GM19455 (cell line): ENCODE measurements at regions not wholly inside any gene's neighbourhood (a gene's known extent, or its start where the extent isn't known, plus 50 kb on each side); places are given as distances from the start of the nearest gene placed in this dataset.
A peak's percentile ranks its signal among the peaks of the same experiment; 100 is the strongest.

Source experiments
- ATAC-seq: cut with Tn5 transposase; IDR thresholded peaks from one replicate; pipeline ENCODE4 v1.9.1; 2021; ENCODE audit not compliant: unreplicated experiment

- ATAC-seq: no peak
Measured at GRCh38 chr1:48164571-48164970, 57.9 kb upstream of the SLC5A9 start.

- ATAC-seq: no peak
Measured at GRCh38 chr1:48160486-48161132, 61.9 kb upstream of the SLC5A9 start.

- ATAC-seq: no peak
Measured at GRCh38 chr1:48139275-48139674, 83.2 kb upstream of the SLC5A9 start.

GRCh38 chr1:48127735-48128685 is 94.5 kb upstream of the SLC5A9 start:
- no peak for ATAC-seq

- ATAC-seq: no peak
Measured at GRCh38 chr1:48123647-48124046, 98.9 kb upstream of the SLC5A9 start.

GRCh38 chr1:48121955-48122354 is 100.6 kb upstream of the SLC5A9 start:
- ATAC-seq: no peak

- no peak for ATAC-seq
Measured at GRCh38 chr1:48120621-48121020, 101.9 kb upstream of the SLC5A9 start.

- no peak for ATAC-seq
Measured at GRCh38 chr1:48115835-48116234, 106.7 kb upstream of the SLC5A9 start.

GRCh38 chr1:48114596-48115382 is 107.7 kb upstream of the SLC5A9 start:
- no peak for ATAC-seq

GRCh38 chr1:48109390-48110013 is 112.3 kb upstream of the TRABD2B start:
- peak; percentile 61 for ATAC-seq

- ATAC-seq: no peak
Measured at GRCh38 chr1:48107516-48107915, 110.3 kb upstream of the TRABD2B start.

- ATAC-seq: no peak
Measured at GRCh38 chr1:48106049-48106448, 108.9 kb upstream of the TRABD2B start.

- ATAC-seq: no peak
Measured at GRCh38 chr1:48105165-48105564, 108.0 kb upstream of the TRABD2B start.

GRCh38 chr1:48103495-48103894 is 106.3 kb upstream of the TRABD2B start:
- ATAC-seq: no peak

- no peak for ATAC-seq
Measured at GRCh38 chr1:48102766-48103165, 105.6 kb upstream of the TRABD2B start.

- no peak for ATAC-seq
Measured at GRCh38 chr1:48099072-48099773, 102.0 kb upstream of the TRABD2B start.

GRCh38 chr1:48093696-48094528 is 96.7 kb upstream of the TRABD2B start:
- ATAC-seq: peak; percentile 85

- ATAC-seq: no peak
Measured at GRCh38 chr1:48093147-48093546, 96.0 kb upstream of the TRABD2B start.

GRCh38 chr1:48092401-48092800 is 95.2 kb upstream of the TRABD2B start:
- ATAC-seq: no peak
